HCT116 (cell line): ENCODE measurements at regions not wholly inside any gene's neighbourhood (a gene's known extent, or its start where the extent isn't known, plus 50 kb on each side); places are given as distances from the start of the nearest gene placed in this dataset.

Experiments
- ATAC-seq: fragments of 200-7000 bp; cut with Tn5 transposase; 2 replicates; pipeline ENCODE4 v1.9.1; 2020; ENCODE audit warnings: mild to moderate bottlenecking, moderate library complexity
- BruUV-seq: library from RNA; stranded (reverse); fragments of 400-500 nt; replicated peaks from 2 replicates; lab custom pipeline; 2021; lab: Mats Ljungman, UMichigan
- CTCF ChIA-PET: fragments of 300-600 bp; sonication (Branson Sonifier 250); formaldehyde crosslinking; loops from one replicate; lab custom pipeline; 2021; ENCODE audit warnings: antibody characterized with exemption; lab: Charles Lee
- POLR2A ChIA-PET: fragments of 300-600, 350-600 bp; sonication (Branson Sonifier 250); formaldehyde crosslinking; loops from one replicate; lab custom pipeline; 2021; ENCODE audit warnings: antibody characterized with exemption; lab: Charles Lee
- RAD21 ChIA-PET, 2 experiments: fragments of 300-600 bp; sonication (Branson Sonifier 250); formaldehyde crosslinking; loops; one replicate each; lab custom pipeline; 2023; ENCODE audit warnings: low total read pairs in 2 of 2; ENCODE audit not compliant: uncharacterized antibody in 2 of 2, unreplicated experiment in 2 of 2, low non-redundant PET in 1 of 2; lab: Charles Lee
- DNase-seq: peaks from one replicate; pipeline ENCODE4 v3.0.0-alpha.2; 2010; ENCODE audit warnings: low read depth, low spot score
- H2AFZ ChIP-seq: fragments of 200-600 bp; shearing (Covaris generic), sonication (generic); 2 replicates; pipeline ENCODE4 v1.6.1; 2017; ENCODE audit warnings: low read depth, mixed run types, mixed read lengths, antibody characterized with exemption, low read length; ENCODE audit not compliant: poor library complexity, severe bottlenecking
- H3K27ac ChIP-seq: 2 replicates; pipeline ENCODE4 v1.5.1; 2012; ENCODE audit warnings: low read depth, low read length
- H3K27me3 ChIP-seq: fragments of 200-600 bp; sonication (generic); 2 replicates; pipeline ENCODE4 v1.6.1; 2016; ENCODE audit warnings: mixed run types, low read length, mixed read lengths; ENCODE audit not compliant: insufficient read depth
- H3K36me3 ChIP-seq, 2 experiments: fragments of 200-500 bp in 1 of 2; fragments of 200-600 bp in 1 of 2; sonication (Bioruptor generic) in 1 of 2; sonication (generic) in 1 of 2; 2 replicates each; pipeline versions ENCODE4 v1.5.1 to v1.6.1; 2014 to 2016; ENCODE audit warnings: low read length in 2 of 2, inconsistent platforms in 1 of 2, mixed read lengths in 1 of 2, mixed run types in 1 of 2; ENCODE audit not compliant: insufficient read depth in 2 of 2, control insufficient read depth in 1 of 2
- H3K4me1 ChIP-seq, 2 experiments: fragments of 200-600 bp in 1 of 2; sonication (generic) in 1 of 2; 2 replicates each; pipeline versions ENCODE4 v1.5.1 to v1.6.1; 2012 to 2017; ENCODE audit warnings: low read length in 2 of 2, inconsistent platforms in 1 of 2, mild to moderate bottlenecking in 1 of 2, mixed read lengths in 1 of 2, mixed run types in 1 of 2, moderate library complexity in 1 of 2; ENCODE audit not compliant: insufficient read depth in 2 of 2, control insufficient read depth in 1 of 2
- H3K4me2 ChIP-seq: fragments of 200-600 bp; sonication (generic); 2 replicates; pipeline ENCODE4 v1.6.1; 2017; ENCODE audit warnings: mixed run types, low read length, mixed read lengths
- H3K4me3 ChIP-seq, 2 experiments: fragments of 200-600 bp in 1 of 2; sonication (generic) in 1 of 2; replicated peaks in 1 of 2; 2 replicates each; pipeline ENCODE4 v1.5.1; 2011 to 2016; ENCODE audit warnings: low read length in 2 of 2, control low read depth in 1 of 2, low read depth in 1 of 2, mild to moderate bottlenecking in 1 of 2, mixed read lengths in 1 of 2, mixed run types in 1 of 2
- H3K79me2 ChIP-seq: fragments of 200-600 bp; sonication (generic); 2 replicates; pipeline ENCODE4 v1.6.1; 2017; ENCODE audit warnings: mild to moderate bottlenecking, mixed run types, low read length, moderate library complexity, mixed read lengths; ENCODE audit not compliant: insufficient read depth
- H3K9ac ChIP-seq: fragments of 200-600 bp; sonication (generic); 2 replicates; pipeline ENCODE4 v1.6.1; 2016; ENCODE audit warnings: low read length, mixed read lengths
- H3K9me2 ChIP-seq: fragments of 200-600 bp; sonication (generic), shearing (Covaris generic); 2 replicates; pipeline ENCODE4 v1.6.1; 2017; ENCODE audit warnings: mixed run types, mild to moderate bottlenecking, moderate library complexity; ENCODE audit not compliant: insufficient read depth
- H3K9me3 ChIP-seq, 2 experiments: fragments of 200-500 bp in 1 of 2; fragments of 200-600 bp in 1 of 2; sonication (Bioruptor generic) in 1 of 2; sonication (generic) in 1 of 2; 2 replicates each; pipeline ENCODE4 v1.6.1; 2014 to 2017; ENCODE audit warnings: low read length in 2 of 2, mixed read lengths in 2 of 2, inconsistent platforms in 1 of 2, low read depth in 1 of 2, mild to moderate bottlenecking in 1 of 2, mixed run types in 1 of 2, moderate library complexity in 1 of 2; ENCODE audit not compliant: control insufficient read depth in 1 of 2, insufficient read depth in 1 of 2
- H4K20me1 ChIP-seq: fragments of 200-600 bp; sonication (generic), shearing (Covaris generic); 2 replicates; pipeline ENCODE4 v1.6.1; 2017; ENCODE audit warnings: mixed run types, mild to moderate bottlenecking, moderate library complexity; ENCODE audit not compliant: insufficient read depth
- CBX3 ChIP-seq: IDR thresholded peaks from 2 replicates; pipeline ENCODE4 v1.6.1; 2012; ENCODE audit warnings: low read depth
- CEBPB ChIP-seq: IDR thresholded peaks from 2 replicates; pipeline ENCODE4 v1.6.1; 2012; ENCODE audit warnings: low read depth
- FOSL1 ChIP-seq: IDR thresholded peaks from 2 replicates; pipeline ENCODE4 v1.6.1; 2012; ENCODE audit warnings: low read depth
- POLR2A ChIP-seq: IDR thresholded peaks from 2 replicates; pipeline ENCODE4 v1.7.0; 2011; ENCODE audit warnings: borderline replicate concordance; ENCODE audit not compliant: insufficient read depth, insufficient read length; ENCODE audit errors: extremely low read depth
- RAD21 ChIP-seq: IDR thresholded peaks from 2 replicates; pipeline ENCODE4 v1.6.1; 2012; ENCODE audit warnings: low read depth, mild to moderate bottlenecking
- SIN3A ChIP-seq: IDR thresholded peaks from 2 replicates; pipeline ENCODE4 v1.6.1; 2012; ENCODE audit warnings: low read depth
- SP1 ChIP-seq: IDR thresholded peaks from 2 replicates; pipeline ENCODE4 v1.6.1; 2012; ENCODE audit warnings: low read depth
- SRF ChIP-seq: IDR thresholded peaks from 2 replicates; pipeline ENCODE4 v1.6.1; 2012; ENCODE audit warnings: low read depth
- ZFX ChIP-seq: fragments of 450-650 bp; IDR thresholded peaks from 2 replicates; pipeline ENCODE4 v1.6.1; 2017
- ZNF274 ChIP-seq: fragments of 200-500 bp; sonication (Bioruptor generic); IDR thresholded peaks from 2 replicates; pipeline ENCODE4 v1.6.1; 2014; ENCODE audit warnings: mild to moderate bottlenecking, low read depth, low read length, inconsistent platforms
- intact Hi-C: fragments of 100-400 bp; cut with micrococcal nuclease; formaldehyde crosslinking; loops from 2 replicates; pipeline ENCODE4 v1.10.0; 2022
- TF ChIP-seq, protein P1 (sequence below): IDR thresholded peaks from 2 replicates; pipeline ENCODE4 v1.6.1; 2011; ENCODE audit warnings: mild to moderate bottlenecking, low read length, moderate library complexity; ENCODE audit not compliant: insufficient replicate concordance; ENCODE audit errors: extremely low read depth

DNA sequence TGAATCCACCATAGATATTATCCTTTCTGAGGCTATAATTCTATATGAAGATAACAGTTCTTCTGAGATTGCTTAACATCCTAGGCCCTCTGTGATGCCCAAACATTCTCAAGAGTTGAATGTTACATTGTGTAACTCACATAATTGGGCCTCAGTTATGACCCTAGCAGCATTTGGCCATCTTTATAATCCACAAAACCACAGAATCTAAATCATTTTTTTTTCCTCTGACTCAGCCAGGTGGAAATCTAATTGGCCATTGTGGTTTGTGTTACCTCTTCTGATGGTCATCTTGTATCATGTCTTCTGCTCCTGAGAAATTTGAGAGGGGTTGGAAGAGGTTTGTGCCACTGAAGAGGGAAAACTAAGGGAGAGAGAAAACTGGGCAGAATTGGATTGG is 99.5 kb downstream of the LINC00237 start:
- no peaks in the 10 kb centered on the region; the same call in 1 of the 2 replicates for H3K27me3 ChIP-seq
- no peaks in the 10 kb centered on the region for H3K79me2 ChIP-seq
- no peak overlapping the region for H3K27ac ChIP-seq
- H3K4me1 ChIP-seq: peaks cover 0 to 5% of the 10 kb centered on the region in 2 experiments; a peak in 2 of 4 replicates
- H3K9me3 ChIP-seq: no peaks in the 10 kb centered on the region
- TF ChIP-seq RAD21 (no peak), SRF (no peak), SP1 (no peak), SIN3A (no peak), POLR2A (no peak), CBX3 (no peak), FOSL1 (no peak), ZNF274 (no peak), CEBPB (no peak)
- H3K4me3 ChIP-seq: no peak overlapping the region
- no TSS peak for BruUV-seq
- no peak overlapping the region for H3K9ac ChIP-seq
- H3K9me2 ChIP-seq: no peaks in the 10 kb centered on the region
- H4K20me1 ChIP-seq: no peaks in the 10 kb centered on the region
- no peak for ATAC-seq
- ChIA-PET POLR2A (no interaction called here), CTCF (no interaction called here), RAD21 (no interaction called here)
- H3K36me3 ChIP-seq: no peaks in the 10 kb centered on the region
- no peak overlapping the region for H3K4me2 ChIP-seq
- H2AFZ ChIP-seq: no peak overlapping the region
- intact Hi-C loops: no loop called here
- no peak for DNase-seq

DNA sequence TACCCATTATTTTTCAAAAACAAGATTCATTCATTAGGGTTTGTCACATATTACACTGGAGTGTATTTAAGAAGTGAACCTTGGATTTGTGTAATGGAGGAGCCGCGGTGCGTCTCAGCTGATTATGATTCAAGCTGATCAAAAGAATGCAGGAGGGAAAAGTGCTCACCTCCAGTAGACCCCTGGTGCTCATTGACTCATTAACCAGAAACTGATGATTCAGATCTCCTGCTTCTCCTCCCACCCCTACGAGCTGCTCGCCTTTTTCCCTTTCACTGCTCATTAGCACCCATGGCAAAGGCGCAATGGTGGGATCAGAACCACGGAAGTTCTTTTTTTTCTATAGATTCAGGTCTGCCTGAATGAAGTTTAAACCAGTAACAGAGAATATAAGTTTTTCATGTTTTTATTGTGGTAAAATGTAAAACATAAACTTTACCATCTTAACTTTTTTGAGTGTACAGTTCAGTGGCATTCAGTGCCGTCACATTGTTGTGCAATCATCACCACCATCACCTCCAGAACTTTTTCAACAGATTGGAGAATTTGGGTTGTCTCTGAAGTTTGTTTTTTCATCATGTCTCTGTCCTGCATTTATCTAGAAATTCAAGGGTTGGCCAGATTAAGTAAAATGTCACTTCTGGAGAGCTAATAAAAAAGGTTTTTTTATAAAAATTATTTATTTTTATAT is 101.6 kb downstream of the LINC00237 start:
- no peaks in the 10 kb centered on the region for H3K36me3 ChIP-seq
- TF ChIP-seq, protein P1, sequence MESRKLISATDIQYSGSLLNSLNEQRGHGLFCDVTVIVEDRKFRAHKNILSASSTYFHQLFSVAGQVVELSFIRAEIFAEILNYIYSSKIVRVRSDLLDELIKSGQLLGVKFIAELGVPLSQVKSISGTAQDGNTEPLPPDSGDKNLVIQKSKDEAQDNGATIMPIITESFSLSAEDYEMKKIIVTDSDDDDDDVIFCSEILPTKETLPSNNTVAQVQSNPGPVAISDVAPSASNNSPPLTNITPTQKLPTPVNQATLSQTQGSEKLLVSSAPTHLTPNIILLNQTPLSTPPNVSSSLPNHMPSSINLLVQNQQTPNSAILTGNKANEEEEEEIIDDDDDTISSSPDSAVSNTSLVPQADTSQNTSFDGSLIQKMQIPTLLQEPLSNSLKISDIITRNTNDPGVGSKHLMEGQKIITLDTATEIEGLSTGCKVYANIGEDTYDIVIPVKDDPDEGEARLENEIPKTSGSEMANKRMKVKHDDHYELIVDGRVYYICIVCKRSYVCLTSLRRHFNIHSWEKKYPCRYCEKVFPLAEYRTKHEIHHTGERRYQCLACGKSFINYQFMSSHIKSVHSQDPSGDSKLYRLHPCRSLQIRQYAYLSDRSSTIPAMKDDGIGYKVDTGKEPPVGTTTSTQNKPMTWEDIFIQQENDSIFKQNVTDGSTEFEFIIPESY: no peak
- TF ChIP-seq SIN3A (no peak), FOSL1 (no peak), ZFX (no peak)
- H3K27me3 ChIP-seq: peaks cover 16% of the 10 kb centered on the region
- no peak for ATAC-seq
- intact Hi-C loops: no loop called here
- no peak overlapping the region for H3K4me2 ChIP-seq
- H3K27ac ChIP-seq: no peak overlapping the region
- no peaks in the 10 kb centered on the region for H3K9me3 ChIP-seq
- H3K9ac ChIP-seq: no peak overlapping the region
- ChIA-PET CTCF (interaction anchor here (1.6 kb wide), 1 partner anchor 44 kb away, joined by 6 read pairs; no protein-coding TSS in a partner anchor), POLR2A (no interaction called here), RAD21 (no interaction called here)
- no peaks in the 10 kb centered on the region for H4K20me1 ChIP-seq
- no TSS peak for BruUV-seq
- no peaks in the 10 kb centered on the region for H3K79me2 ChIP-seq
- no peak overlapping the region for H2AFZ ChIP-seq
- H3K9me2 ChIP-seq: no peaks in the 10 kb centered on the region
- H3K4me3 ChIP-seq: no peak overlapping the region
- H3K4me1 ChIP-seq: peaks cover 0 to 5% of the 10 kb centered on the region in 2 experiments; a peak in 2 of 4 replicates
- no peak for DNase-seq
